Endothelial cell of umbilical vein (primary cell): ENCODE measurements at regions not wholly inside any gene's neighbourhood (a gene's known extent, or its start where the extent isn't known, plus 50 kb on each side); places are given as distances from the start of the nearest gene placed in this dataset.

ENCODE experiments used
- BruUV-seq: library from RNA; stranded (reverse); fragments of 400-500 nt; replicated peaks from 2 replicates; lab custom pipeline; 2021; lab: Mats Ljungman, UMichigan
- CTCF ChIA-PET: fragments of 300-600, 350-600 bp; sonication (Branson Sonifier 250); formaldehyde crosslinking; loops from one replicate; lab custom pipeline; 2021; ENCODE audit warnings: antibody characterized with exemption, inconsistent platforms; lab: Charles Lee
- POLR2A ChIA-PET: fragments of 300-600, 350-600 bp; sonication (Branson Sonifier 250); formaldehyde crosslinking; loops from one replicate; lab custom pipeline; 2021; ENCODE audit warnings: antibody characterized with exemption, inconsistent platforms; lab: Charles Lee
- DNase-seq: peaks from one replicate; pipeline ENCODE4 v3.0.0-alpha.2; 2011; ENCODE audit warnings: low read depth, low spot score
- FAIRE-seq: peaks from 2 replicates; lab custom pipeline; 2011; peaks lifted over from hg19 to GRCh38; lab: Jason Lieb, UNC
- H2AFZ ChIP-seq: 2 replicates; pipeline ENCODE4 v1.6.0; 2012; ENCODE audit warnings: low read depth, low read length, control low read depth, inconsistent platforms
- H3K27ac ChIP-seq: 2 replicates; pipeline ENCODE4 v1.5.1; 2011; ENCODE audit warnings: low read depth, mild to moderate bottlenecking, control low read depth, low read length, moderate library complexity; ENCODE audit not compliant: insufficient read depth
- H3K27me3 ChIP-seq, 2 experiments: 2 replicates each; pipeline versions ENCODE4 v1.6.0 to v1.6.1; 2011; ENCODE audit warnings: low read length in 2 of 2, mixed read lengths in 1 of 2; ENCODE audit not compliant: control insufficient read depth in 2 of 2, insufficient read depth in 2 of 2
- H3K36me3 ChIP-seq, 2 experiments: 2 replicates in 1 of 2; 3 replicates in 1 of 2; pipeline ENCODE4 v1.5.1; 2011; ENCODE audit warnings: low read length in 2 of 2, mild to moderate bottlenecking in 1 of 2, moderate library complexity in 1 of 2; ENCODE audit not compliant: control insufficient read depth in 2 of 2, insufficient read depth in 2 of 2; ENCODE audit errors: extremely low read depth in 1 of 2
- H3K4me1 ChIP-seq: 3 replicates; pipeline ENCODE4 v1.5.1; 2011; ENCODE audit warnings: mild to moderate bottlenecking, low read length; ENCODE audit not compliant: control insufficient read depth, insufficient read depth; ENCODE audit errors: extremely low read depth
- H3K4me2 ChIP-seq: 2 replicates; pipeline ENCODE4 v1.6.1; 2011; ENCODE audit warnings: low read length, control low read depth, mixed read lengths; ENCODE audit not compliant: insufficient read depth
- H3K4me3 ChIP-seq, 3 experiments: fragments of 200-600 bp in 1 of 3; sonication (generic), shearing (Covaris generic) in 1 of 3; replicated peaks in 1 of 3; 2 replicates each; pipeline ENCODE4 v1.5.1; 2011 to 2016; ENCODE audit warnings: control low read depth in 3 of 3, low read length in 3 of 3, mild to moderate bottlenecking in 2 of 3, inconsistent platforms in 1 of 3, low read depth in 1 of 3, moderate library complexity in 1 of 3; ENCODE audit not compliant: insufficient read depth in 1 of 3
- H3K79me2 ChIP-seq: 2 replicates; pipeline ENCODE4 v1.6.0; 2012; ENCODE audit warnings: low read length, inconsistent platforms; ENCODE audit not compliant: control insufficient read depth, insufficient read depth
- H3K9ac ChIP-seq: replicated peaks from 2 replicates; pipeline ENCODE3; 2011; ENCODE audit warnings: low read length, control low read depth; ENCODE audit not compliant: insufficient read depth; ENCODE audit errors: extremely low read depth
- H3K9me1 ChIP-seq: replicated peaks from 3 replicates; pipeline ENCODE4 v1.6.0; 2011; ENCODE audit warnings: mild to moderate bottlenecking, low read length; ENCODE audit not compliant: control insufficient read depth, insufficient read depth; ENCODE audit errors: extremely low read depth
- H3K9me3 ChIP-seq: replicated peaks from 2 replicates; pipeline ENCODE4 v1.5.1; 2012; ENCODE audit warnings: low read length, inconsistent platforms; ENCODE audit not compliant: control insufficient read depth, insufficient read depth
- H4K20me1 ChIP-seq: replicated peaks from 2 replicates; pipeline ENCODE3; 2011; ENCODE audit warnings: mild to moderate bottlenecking, low read length; ENCODE audit not compliant: control insufficient read depth, insufficient read depth; ENCODE audit errors: extremely low read depth
- CTCF ChIP-seq, 2 donors: IDR thresholded peaks; 1 replicate in 1 of 2; 2 replicates in 1 of 2; pipeline ENCODE4 v1.5.1; 2011; ENCODE audit warnings: low read length in 2 of 2, mild to moderate bottlenecking in 2 of 2, moderate library complexity in 2 of 2, control low read depth in 1 of 2, inconsistent platforms in 1 of 2, low read depth in 1 of 2; ENCODE audit not compliant: insufficient read depth in 1 of 2; ENCODE audit errors: extremely low read depth in 1 of 2
- EZH2 ChIP-seq: IDR thresholded peaks from 2 replicates; pipeline ENCODE4 v1.6.1; 2012; ENCODE audit warnings: borderline replicate concordance, low read depth, mild to moderate bottlenecking, moderate library complexity, low read length, inconsistent platforms; ENCODE audit not compliant: severe bottlenecking
- FOS ChIP-seq: IDR thresholded peaks from 2 replicates; pipeline ENCODE4 v1.6.1; 2011; ENCODE audit warnings: mild to moderate bottlenecking, low read length, moderate library complexity, borderline replicate concordance; ENCODE audit not compliant: insufficient read depth
- GATA2 ChIP-seq: IDR thresholded peaks from 2 replicates; pipeline ENCODE4 v1.7.0; 2011; ENCODE audit warnings: low read depth, mild to moderate bottlenecking, moderate library complexity, mixed read lengths, low read length; ENCODE audit not compliant: insufficient read length, insufficient read depth
- JUN ChIP-seq: IDR thresholded peaks from 2 replicates; pipeline ENCODE4 v1.6.1; 2011; ENCODE audit warnings: borderline replicate concordance, low read depth; ENCODE audit not compliant: insufficient read length, insufficient read depth
- MAX ChIP-seq: IDR thresholded peaks from 2 replicates; pipeline ENCODE4 v1.6.1; 2011; ENCODE audit not compliant: insufficient read depth, insufficient read length
- MYC ChIP-seq: IDR thresholded peaks from one replicate; pipeline ENCODE4 v1.6.1; 2011; ENCODE audit warnings: mild to moderate bottlenecking, low read depth, low read length
- POLR2A ChIP-seq: IDR thresholded peaks from 2 replicates; pipeline ENCODE4 v1.6.1; 2012; ENCODE audit warnings: low read depth, mild to moderate bottlenecking, control low read depth, low read length
- POLR2AphosphoS5 ChIP-seq: IDR thresholded peaks from 2 replicates; pipeline ENCODE4 v1.6.1; 2012; ENCODE audit warnings: low read depth, mild to moderate bottlenecking, control low read depth, low read length, moderate library complexity; ENCODE audit not compliant: insufficient read depth
- dilution Hi-C: fragments of 300-500 bp; cut with MboI; formaldehyde crosslinking; loops from one replicate; pipeline ENCODE4 v1.15.0; 2019; ENCODE audit warnings: low sequenced_read_pairs; ENCODE audit not compliant: extremely low pct_ligation_motif_present
- intact Hi-C: fragments of 100-400 bp; cut with micrococcal nuclease; formaldehyde crosslinking; loops from one replicate; pipeline ENCODE4 v1.10.0; 2022

- H3K79me2 ChIP-seq, result no peaks in the 10 kb centered on the region
- no peak for DNase-seq
- no peak for FAIRE-seq
- no peak overlapping the region for H3K27ac ChIP-seq
- intact Hi-C loops (no loop called here), dilution Hi-C loops (no loop called here)
- H2AFZ ChIP-seq, result no peak overlapping the region
- H3K4me2 ChIP-seq, result no peak overlapping the region
- TF ChIP-seq GATA2, result no peak
- TF ChIP-seq FOS, result no peak
- no peak for TF ChIP-seq JUN
- TF ChIP-seq MAX, result no peak
- no peak for TF ChIP-seq MYC
- no peak for TF ChIP-seq POLR2A
- no peak for TF ChIP-seq POLR2AphosphoS5
- no peak for TF ChIP-seq EZH2
- TF ChIP-seq CTCF (IDR thresholded peaks at IDR 0.05; ENCODE audit: extremely low read depth in 1 of 2, insufficient read depth in 1 of 2, low read depth in 1 of 2, low read length in 2 of 2), result no peak
- H3K36me3 ChIP-seq, result no peaks in the 10 kb centered on the region
- no peaks in the 10 kb centered on the region for H3K4me1 ChIP-seq
- no peaks in the 10 kb centered on the region for H4K20me1 ChIP-seq
- no peaks in the 10 kb centered on the region for H3K9me1 ChIP-seq
- peaks cover 2 to 3% of the 10 kb centered on the region in 2 experiments for H3K27me3 ChIP-seq
- H3K4me3 ChIP-seq, result no peak overlapping the region
- CTCF ChIA-PET, result no interaction called here
- POLR2A ChIA-PET, result no interaction called here
- H3K9ac ChIP-seq, result no peak overlapping the region
- no TSS peak for BruUV-seq
- H3K9me3 ChIP-seq, result no peaks in the 10 kb centered on the region
Observed at GRCh38 chr11:130547761-130548490, 99.5 kb downstream of the ADAMTS15 start.
